Endothelial cell (in vitro differentiated cells): ENCODE measurements at regions not wholly inside any gene's neighbourhood (a gene's known extent, or its start where the extent isn't known, plus 50 kb on each side); places are given as distances from the start of the nearest gene placed in this dataset.

ENCODE experiments used
- DNase-seq: peaks from one replicate; pipeline ENCODE4 v3.0.0; 2021; ENCODE audit warnings: low spot score
- H3K27ac Mint-ChIP-seq: one replicate; pipeline ENCODE4 v1.8.0; 2021; ENCODE audit warnings: mixed read lengths, inconsistent platforms; ENCODE audit not compliant: unreplicated experiment
- H3K27me3 Mint-ChIP-seq: one replicate; pipeline ENCODE4 v1.8.0; 2021; ENCODE audit warnings: mild to moderate bottlenecking, moderate library complexity, mixed read lengths, inconsistent platforms; ENCODE audit not compliant: unreplicated experiment
- H3K36me3 Mint-ChIP-seq: one replicate; pipeline ENCODE4 v1.8.0; 2021; ENCODE audit warnings: mild to moderate bottlenecking, low read depth, mixed read lengths, inconsistent platforms; ENCODE audit not compliant: unreplicated experiment
- H3K4me1 Mint-ChIP-seq: one replicate; pipeline ENCODE4 v1.8.0; 2021; ENCODE audit warnings: mild to moderate bottlenecking, mixed read lengths, inconsistent platforms; ENCODE audit not compliant: unreplicated experiment
- H3K4me3 Mint-ChIP-seq: one replicate; pipeline ENCODE4 v1.8.0; 2021; ENCODE audit warnings: mild to moderate bottlenecking, mixed read lengths, inconsistent platforms; ENCODE audit not compliant: unreplicated experiment
- H3K9me3 Mint-ChIP-seq: one replicate; pipeline ENCODE4 v1.8.0; 2021; ENCODE audit warnings: mixed read lengths, inconsistent platforms; ENCODE audit not compliant: unreplicated experiment
- CTCF ChIP-seq: fragments of 200-600 bp; sonication (generic); IDR thresholded peaks from one replicate; pipeline ENCODE4 v1.5.0; 2021; ENCODE audit warnings: antibody characterized with exemption; ENCODE audit not compliant: unreplicated experiment

GRCh38 chr5:125833398-125833797, 589.8 kb upstream of the GRAMD2B start:
- TF ChIP-seq CTCF, result no peak

DNA sequence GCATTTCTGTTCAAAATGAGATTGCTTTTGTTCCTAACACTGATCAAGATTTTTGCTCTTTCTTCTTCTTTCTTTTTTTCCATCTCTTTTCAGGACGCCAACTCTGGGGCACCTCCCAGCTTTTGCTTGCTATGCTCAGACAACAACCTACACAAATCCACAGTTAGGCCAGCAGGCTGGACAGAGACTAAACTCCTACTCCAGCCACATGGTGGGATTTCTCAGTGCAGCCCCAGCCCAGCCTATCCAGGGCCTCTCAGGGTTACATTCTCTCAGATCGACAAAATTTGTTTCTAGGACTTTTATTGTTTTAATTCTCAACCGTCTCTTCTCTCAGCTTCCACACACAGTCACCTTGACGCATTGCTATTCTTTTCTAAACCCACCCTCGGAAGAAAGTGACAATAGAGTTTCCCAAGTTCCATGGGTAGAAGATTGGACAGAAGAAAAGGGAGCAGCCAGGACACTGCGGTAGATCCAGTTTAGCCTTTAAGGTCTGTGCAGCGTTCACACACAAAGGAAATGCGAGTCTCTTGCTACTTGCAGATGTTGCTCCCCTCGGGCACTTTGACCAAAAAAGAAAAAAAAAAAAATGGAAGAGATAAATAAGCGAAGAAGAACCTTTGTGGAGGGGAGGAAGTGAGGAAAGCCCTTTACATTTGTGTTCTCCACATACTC, 588.6 kb upstream of the GRAMD2B start:
- H3K9me3 Mint-ChIP-seq, result no peaks in the 10 kb centered on the region
- no peak overlapping the region for H3K27ac Mint-ChIP-seq
- no peak for TF ChIP-seq CTCF
- no peak overlapping the region for H3K4me3 Mint-ChIP-seq
- H3K36me3 Mint-ChIP-seq, result no peaks in the 10 kb centered on the region
- H3K27me3 Mint-ChIP-seq, result no peaks in the 10 kb centered on the region
- DNase-seq, result no peak
- peaks cover 8% of the 10 kb centered on the region for H3K4me1 Mint-ChIP-seq

More at GRCh38 chr5:125833398-125833797, 589.8 kb upstream of the GRAMD2B start:
- peaks cover 8% of the 10 kb centered on the region for H3K4me1 Mint-ChIP-seq
- no peak for DNase-seq
- H3K27ac Mint-ChIP-seq, result no peak overlapping the region
- no peak overlapping the region for H3K4me3 Mint-ChIP-seq
- no peaks in the 10 kb centered on the region for H3K27me3 Mint-ChIP-seq
- no peaks in the 10 kb centered on the region for H3K36me3 Mint-ChIP-seq
- no peaks in the 10 kb centered on the region for H3K9me3 Mint-ChIP-seq

- H3K27ac Mint-ChIP-seq, result no peak overlapping the region
- no peaks in the 10 kb centered on the region for H3K36me3 Mint-ChIP-seq
- H3K9me3 Mint-ChIP-seq, result no peaks in the 10 kb centered on the region
- peak; percentile 81 for TF ChIP-seq CTCF
- peak; percentile 60 for DNase-seq
- peaks cover 8% of the 10 kb centered on the region for H3K4me1 Mint-ChIP-seq
- no peak overlapping the region for H3K4me3 Mint-ChIP-seq
- H3K27me3 Mint-ChIP-seq, result no peaks in the 10 kb centered on the region
Measured at GRCh38 chr5:125835293-125836172, 587.7 kb upstream of the GRAMD2B start.

DNA sequence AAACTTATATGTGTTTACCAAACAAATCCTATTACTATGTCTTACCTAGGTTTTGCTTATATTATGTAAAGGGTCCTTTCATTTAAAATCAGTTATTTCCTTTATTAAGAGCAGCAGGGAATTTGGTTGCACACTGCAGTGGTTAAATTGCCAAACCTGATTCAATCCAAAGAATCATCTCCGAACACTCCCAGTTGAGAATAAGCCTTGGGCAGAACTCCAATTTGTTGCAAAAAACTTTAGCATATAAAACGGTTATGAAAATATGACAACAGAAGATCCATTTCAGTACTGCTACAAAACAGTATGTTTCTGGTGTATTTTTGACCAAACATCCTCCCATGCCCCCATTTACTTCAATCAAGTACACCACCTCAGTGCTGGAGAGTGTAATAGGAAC, 587.0 kb upstream of the GRAMD2B start:
- no peak for TF ChIP-seq CTCF
- DNase-seq, result no peak
- H3K4me1 Mint-ChIP-seq, result peaks cover 8% of the 10 kb centered on the region
- no peaks in the 10 kb centered on the region for H3K9me3 Mint-ChIP-seq
- H3K27me3 Mint-ChIP-seq, result no peaks in the 10 kb centered on the region
- no peak overlapping the region for H3K27ac Mint-ChIP-seq
- H3K4me3 Mint-ChIP-seq, result no peak overlapping the region
- H3K36me3 Mint-ChIP-seq, result no peaks in the 10 kb centered on the region

DNA sequence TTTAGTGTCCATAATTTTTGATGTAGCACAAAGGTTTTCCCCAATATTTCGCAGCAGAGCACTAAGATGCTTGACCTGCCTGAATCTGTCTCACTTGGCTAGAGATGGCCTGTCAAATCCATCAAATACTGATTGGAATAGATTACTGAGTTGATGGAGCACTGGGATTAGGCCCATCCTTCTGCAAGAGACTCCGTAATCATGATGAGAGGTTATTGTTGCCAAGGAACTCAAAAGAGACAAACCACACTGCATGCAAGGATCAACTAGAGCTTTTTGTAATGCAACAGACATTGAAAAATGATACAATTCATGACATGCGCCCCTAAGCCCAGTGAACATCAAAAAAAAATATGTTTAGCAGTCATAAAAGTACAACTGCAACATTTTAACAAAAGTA, 585.3 kb upstream of the GRAMD2B start:
- no peak overlapping the region for H3K27ac Mint-ChIP-seq
- no peak for TF ChIP-seq CTCF
- H3K9me3 Mint-ChIP-seq, result no peaks in the 10 kb centered on the region
- no peak for DNase-seq
- H3K4me3 Mint-ChIP-seq, result no peak overlapping the region
- H3K27me3 Mint-ChIP-seq, result no peaks in the 10 kb centered on the region
- H3K4me1 Mint-ChIP-seq, result peaks cover 8% of the 10 kb centered on the region
- H3K36me3 Mint-ChIP-seq, result no peaks in the 10 kb centered on the region
